Liver (tissue), 7 donors: ENCODE measurements at regions not wholly inside any gene's neighbourhood (a gene's known extent, or its start where the extent isn't known, plus 50 kb on each side); places are given as distances from the start of the nearest gene placed in this dataset.

Source experiments
- DNase-seq: peaks from one replicate; pipeline ENCODE4 v3.0.0-alpha.2; 2017; ENCODE audit warnings: low spot score
- H3K27ac ChIP-seq, 2 donors: one replicate each; pipeline ENCODE4 v1.7.0; 2013; ENCODE audit warnings: inconsistent platforms in 2 of 2, low read length in 2 of 2, control low read depth in 1 of 2, low read depth in 1 of 2, mild to moderate bottlenecking in 1 of 2
- H3K27me3 ChIP-seq, 4 donors: one replicate each; pipeline versions ENCODE4 v1.6.1 to v1.7.0; 2013; ENCODE audit warnings: low read length in 3 of 4, inconsistent platforms in 1 of 4, mild to moderate bottlenecking in 1 of 4, moderate library complexity in 1 of 4; ENCODE audit not compliant: control insufficient read depth in 4 of 4, insufficient read depth in 4 of 4
- H3K36me3 ChIP-seq, 4 donors: one replicate each; pipeline versions ENCODE4 v1.6.1 to v1.7.0; 2013; ENCODE audit warnings: low read length in 3 of 4, mild to moderate bottlenecking in 3 of 4, low read depth in 1 of 4, moderate library complexity in 1 of 4; ENCODE audit not compliant: control insufficient read depth in 4 of 4, insufficient read depth in 3 of 4
- H3K4me1 ChIP-seq, 4 donors: one replicate each; pipeline versions ENCODE4 v1.6.1 to v1.7.0; 2013; ENCODE audit warnings: low read length in 3 of 4, mild to moderate bottlenecking in 3 of 4, moderate library complexity in 1 of 4; ENCODE audit not compliant: control insufficient read depth in 4 of 4, insufficient read depth in 4 of 4
- H3K4me3 ChIP-seq, 3 donors: one replicate each; pipeline versions ENCODE4 v1.6.1 to v1.7.0; 2013; ENCODE audit warnings: low read length in 3 of 3, control low read depth in 1 of 3, low read depth in 1 of 3, mild to moderate bottlenecking in 1 of 3
- H3K9ac ChIP-seq, 2 donors: one replicate each; pipeline ENCODE4 v1.7.0; 2013; ENCODE audit warnings: low read length in 2 of 2, mild to moderate bottlenecking in 2 of 2, moderate library complexity in 2 of 2, control low read depth in 1 of 2, low read depth in 1 of 2
- H3K9me3 ChIP-seq, 4 donors: one replicate each; pipeline versions ENCODE4 v1.6.1 to v1.7.0; 2013; ENCODE audit warnings: low read length in 3 of 4; ENCODE audit not compliant: control insufficient read depth in 4 of 4
- GABPA ChIP-seq, 2 donors: IDR thresholded peaks in 1 of 2; conservative IDR thresholded peaks in 1 of 2; 2 replicates each; pipeline ENCODE4 v1.6.1; 2016; ENCODE audit warnings: antibody characterized with exemption in 2 of 2, mild to moderate bottlenecking in 1 of 2, moderate library complexity in 1 of 2
- HNF4A ChIP-seq, 2 donors: conservative IDR thresholded peaks; 2 replicates each; pipeline ENCODE4 v1.6.1; 2016; ENCODE audit warnings: antibody characterized with exemption in 2 of 2, mild to moderate bottlenecking in 2 of 2
- JUND ChIP-seq, 2 donors: IDR thresholded peaks; 2 replicates each; pipeline ENCODE4 v1.6.1; 2016; ENCODE audit warnings: antibody characterized with exemption in 2 of 2
- RAD21 ChIP-seq, 2 donors: IDR thresholded peaks; 2 replicates each; pipeline ENCODE4 v1.6.1; 2016; ENCODE audit warnings: antibody characterized with exemption in 2 of 2, mild to moderate bottlenecking in 2 of 2
- TAF1 ChIP-seq: conservative IDR thresholded peaks from 2 replicates; pipeline ENCODE4 v1.6.1; 2016; ENCODE audit warnings: antibody characterized with exemption, mild to moderate bottlenecking
- TF ChIP-seq, protein P1 (sequence below): IDR thresholded peaks from 2 replicates; pipeline ENCODE4 v1.6.1; 2016; ENCODE audit warnings: antibody characterized with exemption
- TF ChIP-seq, protein P2 (sequence below): IDR thresholded peaks from 2 replicates; pipeline ENCODE4 v1.6.1; 2016; ENCODE audit warnings: antibody characterized with exemption
- TF ChIP-seq, protein P3 (sequence below): fragments of 150-350 bp; IDR thresholded peaks from 2 replicates; pipeline ENCODE4 v1.5.1; 2017; ENCODE audit warnings: improper control_type of control experiment, low read depth, low read length; ENCODE audit not compliant: missing input control
- TF ChIP-seq, protein P4 (sequence below): IDR thresholded peaks from 2 replicates; pipeline ENCODE4 v1.6.1; 2016; ENCODE audit warnings: antibody characterized with exemption, mild to moderate bottlenecking
- donor health status: healthy.
- donor health status: healthy.
- donor health status: healthy.
- donor health status: healthy.

DNA sequence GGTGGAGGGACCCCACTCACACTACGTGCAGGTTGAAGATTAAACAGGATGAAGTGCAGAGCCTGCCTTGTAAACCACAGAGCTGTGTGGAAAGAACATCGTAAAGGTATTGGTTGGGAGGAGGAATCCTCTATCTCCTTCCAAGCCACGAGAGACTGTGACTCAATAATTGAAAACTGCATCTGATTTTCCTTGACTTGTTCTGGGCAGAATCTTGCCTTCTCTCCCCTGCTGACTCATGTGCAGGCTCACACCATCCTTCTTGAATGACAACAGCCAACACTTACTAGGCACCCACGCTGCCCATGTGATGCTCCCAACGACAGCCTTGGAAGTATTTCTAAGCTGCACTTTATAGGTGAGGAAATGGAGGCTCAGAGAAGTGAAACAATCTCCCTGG lies 563.0 kb downstream of the MIAT start (continued):
- TF ChIP-seq GABPA (IDR thresholded peaks at IDR 0.05 in 1 of 2, conservative IDR thresholded peaks at IDR 0.05 in 1 of 2), result no peak
- TF ChIP-seq, protein P1, sequence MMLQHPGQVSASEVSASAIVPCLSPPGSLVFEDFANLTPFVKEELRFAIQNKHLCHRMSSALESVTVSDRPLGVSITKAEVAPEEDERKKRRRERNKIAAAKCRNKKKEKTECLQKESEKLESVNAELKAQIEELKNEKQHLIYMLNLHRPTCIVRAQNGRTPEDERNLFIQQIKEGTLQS, result no peak
- TF ChIP-seq, protein P2, sequence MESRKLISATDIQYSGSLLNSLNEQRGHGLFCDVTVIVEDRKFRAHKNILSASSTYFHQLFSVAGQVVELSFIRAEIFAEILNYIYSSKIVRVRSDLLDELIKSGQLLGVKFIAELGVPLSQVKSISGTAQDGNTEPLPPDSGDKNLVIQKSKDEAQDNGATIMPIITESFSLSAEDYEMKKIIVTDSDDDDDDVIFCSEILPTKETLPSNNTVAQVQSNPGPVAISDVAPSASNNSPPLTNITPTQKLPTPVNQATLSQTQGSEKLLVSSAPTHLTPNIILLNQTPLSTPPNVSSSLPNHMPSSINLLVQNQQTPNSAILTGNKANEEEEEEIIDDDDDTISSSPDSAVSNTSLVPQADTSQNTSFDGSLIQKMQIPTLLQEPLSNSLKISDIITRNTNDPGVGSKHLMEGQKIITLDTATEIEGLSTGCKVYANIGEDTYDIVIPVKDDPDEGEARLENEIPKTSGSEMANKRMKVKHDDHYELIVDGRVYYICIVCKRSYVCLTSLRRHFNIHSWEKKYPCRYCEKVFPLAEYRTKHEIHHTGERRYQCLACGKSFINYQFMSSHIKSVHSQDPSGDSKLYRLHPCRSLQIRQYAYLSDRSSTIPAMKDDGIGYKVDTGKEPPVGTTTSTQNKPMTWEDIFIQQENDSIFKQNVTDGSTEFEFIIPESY, result no peak

DNA sequence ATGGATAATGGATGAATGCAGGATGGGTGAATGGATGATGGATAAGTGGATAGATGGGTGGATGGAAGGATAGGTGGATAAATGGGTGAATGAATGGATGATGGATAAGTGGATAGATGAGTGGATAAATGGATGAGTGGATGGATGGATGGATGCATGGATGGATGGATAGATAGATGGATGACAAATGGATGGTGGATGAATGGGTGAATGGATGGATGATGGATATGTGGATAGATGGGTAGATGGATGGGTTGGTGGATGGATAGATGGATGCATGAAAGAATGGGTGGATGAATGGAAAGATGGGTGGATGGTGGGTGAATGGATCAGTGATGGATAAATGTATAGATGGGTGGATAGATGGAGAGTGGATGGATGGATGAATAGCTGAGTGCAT lies 564.8 kb downstream of the MIAT start:
- TF ChIP-seq, protein P2, result no peak
- TF ChIP-seq, protein P3, sequence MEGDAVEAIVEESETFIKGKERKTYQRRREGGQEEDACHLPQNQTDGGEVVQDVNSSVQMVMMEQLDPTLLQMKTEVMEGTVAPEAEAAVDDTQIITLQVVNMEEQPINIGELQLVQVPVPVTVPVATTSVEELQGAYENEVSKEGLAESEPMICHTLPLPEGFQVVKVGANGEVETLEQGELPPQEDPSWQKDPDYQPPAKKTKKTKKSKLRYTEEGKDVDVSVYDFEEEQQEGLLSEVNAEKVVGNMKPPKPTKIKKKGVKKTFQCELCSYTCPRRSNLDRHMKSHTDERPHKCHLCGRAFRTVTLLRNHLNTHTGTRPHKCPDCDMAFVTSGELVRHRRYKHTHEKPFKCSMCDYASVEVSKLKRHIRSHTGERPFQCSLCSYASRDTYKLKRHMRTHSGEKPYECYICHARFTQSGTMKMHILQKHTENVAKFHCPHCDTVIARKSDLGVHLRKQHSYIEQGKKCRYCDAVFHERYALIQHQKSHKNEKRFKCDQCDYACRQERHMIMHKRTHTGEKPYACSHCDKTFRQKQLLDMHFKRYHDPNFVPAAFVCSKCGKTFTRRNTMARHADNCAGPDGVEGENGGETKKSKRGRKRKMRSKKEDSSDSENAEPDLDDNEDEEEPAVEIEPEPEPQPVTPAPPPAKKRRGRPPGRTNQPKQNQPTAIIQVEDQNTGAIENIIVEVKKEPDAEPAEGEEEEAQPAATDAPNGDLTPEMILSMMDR, result no peak
- TF ChIP-seq RAD21 (IDR thresholded peaks at IDR 0.05) (no peak), HNF4A (conservative IDR thresholded peaks at IDR 0.05) (no peak), TAF1 (no peak), JUND (IDR thresholded peaks at IDR 0.05) (no peak)
- TF ChIP-seq, protein P4, sequence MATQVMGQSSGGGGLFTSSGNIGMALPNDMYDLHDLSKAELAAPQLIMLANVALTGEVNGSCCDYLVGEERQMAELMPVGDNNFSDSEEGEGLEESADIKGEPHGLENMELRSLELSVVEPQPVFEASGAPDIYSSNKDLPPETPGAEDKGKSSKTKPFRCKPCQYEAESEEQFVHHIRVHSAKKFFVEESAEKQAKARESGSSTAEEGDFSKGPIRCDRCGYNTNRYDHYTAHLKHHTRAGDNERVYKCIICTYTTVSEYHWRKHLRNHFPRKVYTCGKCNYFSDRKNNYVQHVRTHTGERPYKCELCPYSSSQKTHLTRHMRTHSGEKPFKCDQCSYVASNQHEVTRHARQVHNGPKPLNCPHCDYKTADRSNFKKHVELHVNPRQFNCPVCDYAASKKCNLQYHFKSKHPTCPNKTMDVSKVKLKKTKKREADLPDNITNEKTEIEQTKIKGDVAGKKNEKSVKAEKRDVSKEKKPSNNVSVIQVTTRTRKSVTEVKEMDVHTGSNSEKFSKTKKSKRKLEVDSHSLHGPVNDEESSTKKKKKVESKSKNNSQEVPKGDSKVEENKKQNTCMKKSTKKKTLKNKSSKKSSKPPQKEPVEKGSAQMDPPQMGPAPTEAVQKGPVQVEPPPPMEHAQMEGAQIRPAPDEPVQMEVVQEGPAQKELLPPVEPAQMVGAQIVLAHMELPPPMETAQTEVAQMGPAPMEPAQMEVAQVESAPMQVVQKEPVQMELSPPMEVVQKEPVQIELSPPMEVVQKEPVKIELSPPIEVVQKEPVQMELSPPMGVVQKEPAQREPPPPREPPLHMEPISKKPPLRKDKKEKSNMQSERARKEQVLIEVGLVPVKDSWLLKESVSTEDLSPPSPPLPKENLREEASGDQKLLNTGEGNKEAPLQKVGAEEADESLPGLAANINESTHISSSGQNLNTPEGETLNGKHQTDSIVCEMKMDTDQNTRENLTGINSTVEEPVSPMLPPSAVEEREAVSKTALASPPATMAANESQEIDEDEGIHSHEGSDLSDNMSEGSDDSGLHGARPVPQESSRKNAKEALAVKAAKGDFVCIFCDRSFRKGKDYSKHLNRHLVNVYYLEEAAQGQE, result no peak
- TF ChIP-seq, protein P1, result no peak
- H3K9ac ChIP-seq, result no peak overlapping the region
- H3K36me3 ChIP-seq, result no peaks in the 10 kb centered on the region
- no peaks in the 10 kb centered on the region for H3K4me1 ChIP-seq
- no peak overlapping the region for H3K4me3 ChIP-seq
- H3K9me3 ChIP-seq, result no peaks in the 10 kb centered on the region
- DNase-seq, result no peak
- H3K27ac ChIP-seq, result no peak overlapping the region
- H3K27me3 ChIP-seq, result peaks cover 0 to 8% (median 0%) of the 10 kb centered on the region in 4 donors
